GM12878 (cell line): ENCODE measurements at regions not wholly inside any gene's neighbourhood (a gene's known extent, or its start where the extent isn't known, plus 50 kb on each side); places are given as distances from the start of the nearest gene placed in this dataset.

Experiments used
- ATF7 ChIP-seq: fragments of 450-650 bp; IDR thresholded peaks from 2 replicates; pipeline ENCODE4 v1.6.1; 2016; ENCODE audit warnings: low read depth, mild to moderate bottlenecking
- CTCF ChIP-seq, 3 experiments: IDR thresholded peaks in 2 of 3; conservative IDR thresholded peaks in 1 of 3; 2 replicates each; pipeline ENCODE4 v1.5.1; 2011; ENCODE audit warnings: low read depth in 3 of 3, low read length in 3 of 3, mild to moderate bottlenecking in 3 of 3, control low read depth in 2 of 3, moderate library complexity in 2 of 3, inconsistent platforms in 1 of 3, mixed read lengths in 1 of 3; ENCODE audit not compliant: control insufficient read depth in 2 of 3, insufficient read depth in 1 of 3; ENCODE audit errors: extremely low read depth in 1 of 3
- ELK1 ChIP-seq: IDR thresholded peaks from 2 replicates; pipeline ENCODE4 v1.6.1; 2012; ENCODE audit warnings: low read depth, low read length, improper control_type of control experiment
- EZH2 ChIP-seq: IDR thresholded peaks from 2 replicates; pipeline ENCODE4 v1.6.1; 2012; ENCODE audit warnings: low read depth, mild to moderate bottlenecking, control low read depth, inconsistent platforms, low read length, borderline replicate concordance; ENCODE audit not compliant: control insufficient read depth
- FOS ChIP-seq: IDR thresholded peaks from 3 replicates; pipeline ENCODE4 v1.6.1; 2011; ENCODE audit warnings: borderline replicate concordance; ENCODE audit not compliant: insufficient read length; ENCODE audit errors: extremely low read depth
- HDGF ChIP-seq: fragments of 450-650 bp; IDR thresholded peaks from 2 replicates; pipeline ENCODE4 v1.6.1; 2016; ENCODE audit warnings: antibody characterized with exemption
- MTA2 ChIP-seq: fragments of 450-650 bp; IDR thresholded peaks from 2 replicates; pipeline ENCODE4 v1.6.1; 2016; ENCODE audit warnings: low read depth, mild to moderate bottlenecking, moderate library complexity
- NFIC ChIP-seq: IDR thresholded peaks from 2 replicates; pipeline ENCODE4 v1.6.1; 2012; ENCODE audit warnings: low read depth, mild to moderate bottlenecking, inconsistent platforms, low read length, moderate library complexity
- NR2C1 ChIP-seq: fragments of 450-650 bp; IDR thresholded peaks from 2 replicates; pipeline ENCODE4 v1.6.1; 2017; ENCODE audit warnings: antibody characterized with exemption, mild to moderate bottlenecking, moderate library complexity
- POLR2A ChIP-seq: IDR thresholded peaks from 2 replicates; pipeline ENCODE4 v1.6.1; 2011; ENCODE audit warnings: low read depth, mild to moderate bottlenecking, low read length
- RAD51 ChIP-seq: fragments of 450-650 bp; IDR thresholded peaks from 2 replicates; pipeline ENCODE4 v1.6.1; 2016; ENCODE audit warnings: moderate library complexity, mild to moderate bottlenecking, inconsistent platforms
- TARDBP ChIP-seq: IDR thresholded peaks from 2 replicates; pipeline ENCODE4 v1.6.1; 2016; ENCODE audit warnings: borderline replicate concordance
- ZNF24 ChIP-seq: fragments of 450-650 bp; IDR thresholded peaks from 2 replicates; pipeline ENCODE4 v1.6.1; 2017; ENCODE audit warnings: antibody characterized with exemption, mild to moderate bottlenecking

GRCh38 chr6:119934816-119935215, 585.3 kb upstream of the MAN1A1 start:
- TF ChIP-seq CTCF (IDR thresholded peaks at IDR 0.05 in 2 of 3, conservative IDR thresholded peaks at IDR 0.05 in 1 of 3; ENCODE audit: control insufficient read depth in 2 of 3, extremely low read depth in 1 of 3, insufficient read depth in 1 of 3, low read depth in 3 of 3, low read length in 3 of 3) (no peak), FOS (no peak), POLR2A (no peak), ELK1 (no peak), NR2C1 (no peak), ZNF24 (no peak), EZH2 (no peak), ATF7 (no peak), NFIC (no peak), MTA2 (no peak), RAD51 (no peak), TARDBP (no peak), HDGF (no peak)
